ENCODE measurements at regions not wholly inside any gene's neighbourhood (a gene's known extent, or its start where the extent isn't known, plus 50 kb on each side); places are given as distances from the start of the nearest gene placed in this dataset.

- H3K36me3 ChIP-seq (replicated peaks in 1 of 2; ENCODE audit: control extremely low read depth in 1 of 2, control insufficient read depth in 1 of 2, extremely low read depth in 1 of 2, insufficient read depth in 2 of 2, low read length in 1 of 2) = no peaks in the 10 kb centered on the region
- H3K4me1 ChIP-seq (ENCODE audit: control insufficient read depth in 2 of 2, insufficient read depth in 2 of 2, low read length in 2 of 2) = no peaks in the 10 kb centered on the region
- POLR2A ChIA-PET = no interaction called here
- no peak overlapping the region for H3K27ac Mint-ChIP-seq
- no peaks in the 10 kb centered on the region for H3K9me3 ChIP-seq (ENCODE audit: control extremely low read depth in 1 of 3, control insufficient read depth in 2 of 3, insufficient read depth in 1 of 3, low read length in 2 of 3)
- H3K27ac ChIP-seq (ENCODE audit: low read length in 2 of 2) = no peak overlapping the region
- TF ChIP-seq EZH2 (IDR thresholded peaks at IDR 0.05; ENCODE audit: borderline replicate concordance, insufficient read depth, low read depth, low read length, poor library complexity, severe bottlenecking) (no peak), CTCF (IDR thresholded peaks at IDR 0.05) (no peak)
- H3K27me3 Mint-ChIP-seq = peaks cover 3% of the 10 kb centered on the region
- H3K9ac ChIP-seq (ENCODE audit: low read length) = no peak overlapping the region
- H3K4me3 ChIP-seq (ENCODE audit: control extremely low read depth in 1 of 5, extremely low read depth in 1 of 5, insufficient read depth in 1 of 5, low read depth in 2 of 5, low read length in 4 of 5) = no peak overlapping the region
- CTCF ChIA-PET = no interaction called here
- no peak overlapping the region for H2AFZ ChIP-seq (ENCODE audit: insufficient read depth, low read depth, low read length, poor library complexity, severe bottlenecking)
- H4K20me1 ChIP-seq (ENCODE audit: control insufficient read depth, insufficient read depth, low read length, poor library complexity, severe bottlenecking) = no peaks in the 10 kb centered on the region
- intact Hi-C loops (cut with micrococcal nuclease) = no loop called here
- H3K4me1 Mint-ChIP-seq = no peaks in the 10 kb centered on the region
- H3K9me3 Mint-ChIP-seq (ENCODE audit: insufficient read depth) = no peaks in the 10 kb centered on the region
- no peak overlapping the region for H3K4me2 ChIP-seq (replicated peaks; ENCODE audit: low read depth, low read length, poor library complexity, severe bottlenecking)
- H3K27me3 ChIP-seq (replicated peaks in 1 of 4; ENCODE audit: control extremely low read depth in 1 of 4, control insufficient read depth in 3 of 4, insufficient read depth in 4 of 4, low read length in 3 of 4) = peaks cover 0 to 3% (median 0%) of the 10 kb centered on the region in 4 experiments
- DNase-seq (no peak), ATAC-seq (ENCODE audit: low read depth) (no peak)
- no peaks in the 10 kb centered on the region for H3K79me2 ChIP-seq (ENCODE audit: control insufficient read depth, insufficient read depth, low read length)
- no peak overlapping the region for H3K4me3 Mint-ChIP-seq
- 100% methylated on average over 5 of the region's 5 CpGs for WGBS (ENCODE audit: insufficient coverage)
These were observed 177.5 kb downstream of the DAD1 start for GRCh38 chr14:22411398-22412055.

- H3K4me3 Mint-ChIP-seq = no peak overlapping the region
- H2AFZ ChIP-seq (ENCODE audit: insufficient read depth, low read depth, low read length, poor library complexity, severe bottlenecking) = no peak overlapping the region
- no peaks in the 10 kb centered on the region for H3K79me2 ChIP-seq (ENCODE audit: control insufficient read depth, insufficient read depth, low read length)
- H3K4me1 Mint-ChIP-seq = no peaks in the 10 kb centered on the region
- H3K9me3 Mint-ChIP-seq (ENCODE audit: insufficient read depth) = no peaks in the 10 kb centered on the region
- intact Hi-C loops (cut with micrococcal nuclease) = no loop called here
- TF ChIP-seq EZH2 (IDR thresholded peaks at IDR 0.05; ENCODE audit: borderline replicate concordance, insufficient read depth, low read depth, low read length, poor library complexity, severe bottlenecking) (no peak), CTCF (IDR thresholded peaks at IDR 0.05) (no peak)
- H3K27ac ChIP-seq (ENCODE audit: low read length in 2 of 2) = no peak overlapping the region
- POLR2A ChIA-PET = interaction anchor here (0.6 kb wide), 1 partner anchor 119 kb away, joined by 4 read pairs; no protein-coding TSS in a partner anchor
- H3K36me3 ChIP-seq (replicated peaks in 1 of 2; ENCODE audit: control extremely low read depth in 1 of 2, control insufficient read depth in 1 of 2, extremely low read depth in 1 of 2, insufficient read depth in 2 of 2, low read length in 1 of 2) = no peaks in the 10 kb centered on the region
- no peak overlapping the region for H3K4me3 ChIP-seq (ENCODE audit: control extremely low read depth in 1 of 5, extremely low read depth in 1 of 5, insufficient read depth in 1 of 5, low read depth in 2 of 5, low read length in 4 of 5)
- CTCF ChIA-PET = interaction anchor here (0.9 to 1.0 kb wide), 2 partner anchors 14 to 18 kb away, joined by 3 read pairs; no protein-coding TSS in a partner anchor
- DNase-seq (no peak), ATAC-seq (ENCODE audit: low read depth) (no peak)
- H3K9me3 ChIP-seq (ENCODE audit: control extremely low read depth in 1 of 3, control insufficient read depth in 2 of 3, insufficient read depth in 1 of 3, low read length in 2 of 3) = no peaks in the 10 kb centered on the region
- H3K9ac ChIP-seq (ENCODE audit: low read length) = no peak overlapping the region
- no peak overlapping the region for H3K27ac Mint-ChIP-seq
- no peaks in the 10 kb centered on the region for H3K4me1 ChIP-seq (ENCODE audit: control insufficient read depth in 2 of 2, insufficient read depth in 2 of 2, low read length in 2 of 2)
- no peaks in the 10 kb centered on the region for H4K20me1 ChIP-seq (ENCODE audit: control insufficient read depth, insufficient read depth, low read length, poor library complexity, severe bottlenecking)
- H3K27me3 ChIP-seq (replicated peaks in 1 of 4; ENCODE audit: control extremely low read depth in 1 of 4, control insufficient read depth in 3 of 4, insufficient read depth in 4 of 4, low read length in 3 of 4) = peaks cover 0 to 3% (median 0%) of the 10 kb centered on the region in 4 experiments
- H3K4me2 ChIP-seq (replicated peaks; ENCODE audit: low read depth, low read length, poor library complexity, severe bottlenecking) = no peak overlapping the region
- H3K27me3 Mint-ChIP-seq = peaks cover 3% of the 10 kb centered on the region
These were observed 178.5 kb downstream of the DAD1 start for GRCh38 chr14:22410497-22410896.
